ENCODE measurements at regions not wholly inside any gene's neighbourhood (a gene's known extent, or its start where the extent isn't known, plus 50 kb on each side); places are given as distances from the start of the nearest gene placed in this dataset.
"Not testable (repeated sequence)": the region's sequence is repeated elsewhere in the genome, so short reads cannot be mapped to it uniquely, and the experiment has no call there.

DNA sequence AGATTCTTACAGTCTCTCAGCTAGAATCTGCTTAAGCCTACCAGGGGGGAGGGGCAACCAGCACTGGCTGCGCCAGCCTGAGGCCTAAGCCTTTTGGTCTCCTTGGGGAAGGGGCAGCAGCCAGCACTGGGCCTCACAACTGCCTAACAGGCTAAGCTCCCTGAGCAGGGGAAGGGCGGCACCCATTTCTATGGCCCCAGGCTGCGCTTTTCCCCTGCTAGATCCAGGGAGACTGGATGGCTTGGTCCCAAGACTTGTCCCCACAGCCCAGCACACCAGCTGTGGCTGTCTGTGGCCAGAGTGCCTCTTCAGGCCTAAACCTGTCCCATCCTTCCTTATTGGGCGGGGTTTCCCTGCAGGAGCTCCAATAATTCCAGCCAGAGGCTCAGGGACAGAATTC lies 1230.3 kb upstream of the CRIM1 start:
- ATAC-seq (ENCODE audit: low FRiP score) (no peak), DNase-seq (ENCODE audit: low spot score) (no peak)
- TF ChIP-seq, protein P1, sequence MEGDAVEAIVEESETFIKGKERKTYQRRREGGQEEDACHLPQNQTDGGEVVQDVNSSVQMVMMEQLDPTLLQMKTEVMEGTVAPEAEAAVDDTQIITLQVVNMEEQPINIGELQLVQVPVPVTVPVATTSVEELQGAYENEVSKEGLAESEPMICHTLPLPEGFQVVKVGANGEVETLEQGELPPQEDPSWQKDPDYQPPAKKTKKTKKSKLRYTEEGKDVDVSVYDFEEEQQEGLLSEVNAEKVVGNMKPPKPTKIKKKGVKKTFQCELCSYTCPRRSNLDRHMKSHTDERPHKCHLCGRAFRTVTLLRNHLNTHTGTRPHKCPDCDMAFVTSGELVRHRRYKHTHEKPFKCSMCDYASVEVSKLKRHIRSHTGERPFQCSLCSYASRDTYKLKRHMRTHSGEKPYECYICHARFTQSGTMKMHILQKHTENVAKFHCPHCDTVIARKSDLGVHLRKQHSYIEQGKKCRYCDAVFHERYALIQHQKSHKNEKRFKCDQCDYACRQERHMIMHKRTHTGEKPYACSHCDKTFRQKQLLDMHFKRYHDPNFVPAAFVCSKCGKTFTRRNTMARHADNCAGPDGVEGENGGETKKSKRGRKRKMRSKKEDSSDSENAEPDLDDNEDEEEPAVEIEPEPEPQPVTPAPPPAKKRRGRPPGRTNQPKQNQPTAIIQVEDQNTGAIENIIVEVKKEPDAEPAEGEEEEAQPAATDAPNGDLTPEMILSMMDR (IDR thresholded peaks at IDR 0.05): no peak

DNA sequence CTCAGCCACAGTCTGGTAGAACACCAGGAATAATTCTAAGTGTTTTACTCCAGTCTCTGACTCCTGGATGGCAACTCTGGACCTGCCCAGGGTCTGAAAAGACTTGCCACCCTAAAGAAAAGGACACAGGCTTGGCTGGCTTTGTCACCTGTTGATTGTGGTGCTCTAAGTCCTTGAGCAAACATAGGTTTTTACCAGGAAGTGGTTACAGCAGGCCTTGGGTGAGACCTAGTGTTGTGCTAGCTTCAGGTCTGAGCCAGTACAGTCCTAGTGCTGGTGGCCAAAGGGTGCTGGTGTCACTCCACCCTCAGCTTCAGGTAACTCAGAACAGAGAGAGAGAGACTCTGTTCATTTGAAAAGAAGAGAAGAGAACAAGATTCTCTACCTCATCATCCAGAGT lies 1239.4 kb upstream of the CRIM1 start:
- ATAC-seq (ENCODE audit: low FRiP score) (no peak), DNase-seq (ENCODE audit: low spot score) (no peak)
- TF ChIP-seq, protein P1 (IDR thresholded peaks at IDR 0.05): no peak

DNA sequence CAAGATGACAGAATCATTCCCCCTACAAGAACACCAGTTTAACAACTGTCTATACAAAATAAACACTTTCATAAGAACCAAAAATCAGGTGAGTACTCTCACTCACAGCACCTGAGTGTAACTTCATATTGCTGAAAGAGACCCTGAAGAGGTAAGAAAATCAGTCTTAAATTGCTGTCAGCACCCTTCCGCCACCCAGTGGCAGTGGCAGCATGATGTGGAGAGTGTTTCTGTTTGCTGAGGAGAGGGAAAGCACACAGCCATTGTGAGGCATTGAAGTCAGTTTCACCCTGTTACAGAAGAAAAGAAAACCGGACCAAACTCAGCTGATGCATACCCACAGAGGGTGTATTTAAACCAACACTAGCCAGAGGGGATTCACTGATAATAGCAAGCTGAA lies 1240.8 kb upstream of the CRIM1 start:
- ATAC-seq (ENCODE audit: low FRiP score) (no peak), DNase-seq (ENCODE audit: low spot score) (no peak)
- TF ChIP-seq, protein P1 (IDR thresholded peaks at IDR 0.05): no peak

DNA sequence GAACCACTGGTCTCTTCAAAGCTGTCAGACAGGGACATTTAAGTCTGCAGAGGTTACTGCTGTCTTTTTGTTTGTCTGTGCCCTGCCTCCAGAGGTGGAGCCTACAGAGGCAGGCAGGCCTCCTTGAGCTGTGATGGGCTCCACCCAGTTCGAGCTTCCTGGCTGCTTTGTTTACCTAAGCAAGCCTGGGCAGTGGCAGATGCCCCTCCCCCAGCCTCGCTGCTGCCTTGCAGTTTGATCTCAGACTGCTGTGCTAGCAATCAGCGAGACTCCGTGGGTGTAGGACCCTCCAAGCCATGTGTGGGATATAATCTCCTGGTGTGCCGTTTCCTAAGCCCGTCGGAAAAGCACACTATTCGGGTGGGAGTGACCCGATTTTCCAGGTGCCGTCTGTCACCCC lies 1243.2 kb upstream of the CRIM1 start:
- DNase-seq (ENCODE audit: low spot score); ATAC-seq (ENCODE audit: low FRiP score): not testable (repeated sequence)

DNA sequence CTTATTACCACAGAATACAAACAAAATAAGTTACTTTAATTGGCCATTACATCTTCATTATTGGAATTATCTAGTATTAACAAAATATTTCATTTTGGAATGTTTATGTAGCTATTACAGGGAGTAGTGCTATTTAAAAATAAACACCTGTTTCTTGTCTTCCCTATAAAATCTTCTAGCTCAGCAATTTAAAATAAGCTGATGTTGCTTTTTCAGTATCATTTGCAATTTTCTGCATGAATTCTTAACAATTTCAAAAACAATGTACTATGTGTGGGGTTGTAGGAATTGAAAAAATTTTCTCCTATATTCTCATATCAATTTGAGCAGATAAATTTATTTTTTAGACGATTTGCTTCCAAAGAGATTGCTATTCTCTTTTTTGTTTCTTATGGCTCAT lies 1251.3 kb upstream of the CRIM1 start:
- no peak for DNase-seq (ENCODE audit: low spot score)
- TF ChIP-seq, protein P1 (IDR thresholded peaks at IDR 0.05): no peak
- ATAC-seq (ENCODE audit: low FRiP score): no peak

DNA sequence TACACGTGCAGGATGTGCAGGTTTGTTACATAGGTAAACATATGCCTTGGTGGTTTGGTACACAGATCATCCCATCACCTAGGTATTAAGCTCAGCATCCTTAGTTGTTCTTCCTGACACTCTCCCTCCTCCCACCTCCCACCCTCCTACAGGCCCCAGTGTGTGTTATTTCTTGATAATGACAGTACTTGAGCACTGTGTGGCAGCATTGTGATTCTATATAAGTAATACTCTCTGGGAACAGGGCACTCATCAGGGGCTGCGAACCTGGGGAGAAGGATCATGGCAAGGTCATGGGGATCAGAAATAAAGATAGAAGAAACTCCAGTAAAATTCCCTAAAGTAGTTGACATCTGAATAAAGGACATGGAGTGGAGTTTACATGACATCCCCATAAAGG lies 1256.2 kb upstream of the CRIM1 start:
- TF ChIP-seq, protein P1 (IDR thresholded peaks at IDR 0.05): no peak
- DNase-seq (ENCODE audit: low spot score): no peak
- ATAC-seq (ENCODE audit: low FRiP score): no peak

DNA sequence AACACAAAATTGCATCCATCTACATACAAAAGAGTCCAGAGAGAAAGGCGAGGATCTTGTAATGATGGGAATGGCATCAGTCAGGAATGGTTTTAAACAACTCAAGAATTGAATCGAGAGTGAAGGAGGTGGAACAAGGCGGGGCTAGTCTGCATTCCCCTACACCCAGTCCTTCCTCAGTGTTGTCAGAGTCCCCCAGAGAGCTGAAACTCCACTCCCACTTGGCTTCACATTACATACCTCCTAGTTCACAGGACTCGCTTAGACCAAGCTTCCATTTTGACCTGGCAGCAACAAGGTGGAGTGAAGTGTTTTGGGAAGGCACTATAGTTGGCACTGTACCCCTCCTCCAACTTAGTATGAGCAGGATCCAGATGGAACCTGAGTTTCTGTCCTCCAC lies 1273.5 kb upstream of the CRIM1 start:
- no peak for ATAC-seq (ENCODE audit: low FRiP score)
- DNase-seq (ENCODE audit: low spot score): no peak
- TF ChIP-seq, protein P1 (IDR thresholded peaks at IDR 0.05): no peak

DNA sequence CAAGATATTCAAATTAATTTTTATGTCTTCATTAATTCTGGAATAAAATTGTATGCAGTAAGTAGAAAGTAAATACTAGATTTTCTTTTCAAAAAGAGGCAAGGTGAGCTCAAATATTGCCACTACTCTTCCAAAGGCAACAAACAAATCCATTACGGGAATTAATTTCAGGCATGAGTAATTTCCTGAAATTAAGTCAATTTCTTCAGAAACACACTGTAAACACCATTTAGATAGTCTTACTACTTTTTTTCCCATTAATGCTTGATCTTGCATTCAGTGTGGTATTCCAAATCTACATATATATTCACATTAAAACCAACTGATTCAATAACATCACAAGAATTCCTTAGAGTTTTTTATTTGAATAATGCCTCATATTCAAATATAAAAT lies 1274.0 kb upstream of the CRIM1 start:
- ATAC-seq (ENCODE audit: low FRiP score): no peak
- TF ChIP-seq, protein P1 (IDR thresholded peaks at IDR 0.05): no peak
- DNase-seq (ENCODE audit: low spot score): no peak

All from omental fat pad (tissue), 3 donors.